ENCODE measurements at regions not wholly inside any gene's neighbourhood (a gene's known extent, or its start where the extent isn't known, plus 50 kb on each side); places are given as distances from the start of the nearest gene placed in this dataset.

DNA sequence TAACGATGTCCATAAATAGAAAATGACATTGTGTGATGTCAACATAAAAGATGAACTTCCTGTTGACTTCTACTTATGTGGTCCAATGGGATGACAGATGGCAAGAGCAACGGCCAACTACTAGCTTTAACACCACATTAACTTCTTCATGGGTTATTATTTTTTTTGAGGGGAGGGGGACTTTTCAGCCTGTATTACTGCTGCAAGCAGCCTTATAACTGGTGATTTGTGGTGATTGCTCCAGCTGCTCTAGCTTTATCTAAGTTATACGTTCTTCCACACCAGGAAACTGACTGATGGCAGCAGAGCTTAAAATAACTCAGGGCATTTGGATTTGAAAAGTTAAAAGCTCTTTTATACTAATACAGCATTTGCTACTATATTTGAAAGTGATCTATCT lies 228.8 kb upstream of the B3GALT2 start:
- TF ChIP-seq, protein P1, sequence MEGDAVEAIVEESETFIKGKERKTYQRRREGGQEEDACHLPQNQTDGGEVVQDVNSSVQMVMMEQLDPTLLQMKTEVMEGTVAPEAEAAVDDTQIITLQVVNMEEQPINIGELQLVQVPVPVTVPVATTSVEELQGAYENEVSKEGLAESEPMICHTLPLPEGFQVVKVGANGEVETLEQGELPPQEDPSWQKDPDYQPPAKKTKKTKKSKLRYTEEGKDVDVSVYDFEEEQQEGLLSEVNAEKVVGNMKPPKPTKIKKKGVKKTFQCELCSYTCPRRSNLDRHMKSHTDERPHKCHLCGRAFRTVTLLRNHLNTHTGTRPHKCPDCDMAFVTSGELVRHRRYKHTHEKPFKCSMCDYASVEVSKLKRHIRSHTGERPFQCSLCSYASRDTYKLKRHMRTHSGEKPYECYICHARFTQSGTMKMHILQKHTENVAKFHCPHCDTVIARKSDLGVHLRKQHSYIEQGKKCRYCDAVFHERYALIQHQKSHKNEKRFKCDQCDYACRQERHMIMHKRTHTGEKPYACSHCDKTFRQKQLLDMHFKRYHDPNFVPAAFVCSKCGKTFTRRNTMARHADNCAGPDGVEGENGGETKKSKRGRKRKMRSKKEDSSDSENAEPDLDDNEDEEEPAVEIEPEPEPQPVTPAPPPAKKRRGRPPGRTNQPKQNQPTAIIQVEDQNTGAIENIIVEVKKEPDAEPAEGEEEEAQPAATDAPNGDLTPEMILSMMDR (IDR thresholded peaks at IDR 0.05; ENCODE audit: borderline replicate concordance, insufficient read depth, low read depth, low read length) = no peak
- H3K4me3 ChIP-seq (ENCODE audit: low read depth, low read length) = no peak overlapping the region

DNA sequence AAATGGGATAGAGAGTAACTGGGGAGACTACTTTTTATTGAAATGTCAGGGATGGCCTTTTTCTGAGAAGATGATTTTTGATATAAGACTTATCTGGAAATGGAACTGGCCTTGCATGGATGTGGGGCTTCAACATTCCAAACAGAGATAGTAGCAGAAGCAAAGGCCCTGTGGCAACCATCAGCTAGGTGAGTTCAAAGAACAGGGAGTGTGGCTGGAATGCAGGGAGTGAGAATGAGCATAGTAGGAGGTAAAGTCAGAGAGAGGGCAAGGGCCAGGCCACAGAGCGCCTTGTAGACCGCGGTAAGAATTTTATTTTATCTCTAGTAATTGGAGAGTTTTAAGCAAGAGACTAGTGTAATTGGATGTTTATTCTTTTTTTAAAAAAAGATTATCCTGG lies 227.0 kb upstream of the B3GALT2 start:
- H3K4me3 ChIP-seq (ENCODE audit: low read depth, low read length) = no peak overlapping the region
- TF ChIP-seq, protein P1 (IDR thresholded peaks at IDR 0.05; ENCODE audit: borderline replicate concordance, insufficient read depth, low read depth, low read length) = no peak

DNA sequence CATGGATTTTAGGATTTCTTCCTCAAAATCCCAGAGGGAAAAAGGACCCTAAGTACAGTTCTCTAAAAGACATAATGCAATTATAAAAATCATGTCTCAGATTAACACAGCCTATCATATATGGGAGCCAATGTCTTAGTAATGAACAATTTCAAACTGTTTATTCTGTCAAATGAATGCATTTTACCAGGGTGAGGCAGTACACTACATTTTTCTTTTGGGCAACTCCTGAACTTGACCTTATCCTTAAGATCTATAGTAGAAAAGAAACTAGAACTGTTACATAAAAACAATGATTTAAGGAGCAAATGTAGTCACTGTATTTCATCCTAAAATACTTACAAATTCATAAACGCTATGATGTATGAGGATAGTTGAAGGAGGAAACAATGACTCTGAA lies 226.3 kb upstream of the B3GALT2 start:
- TF ChIP-seq, protein P1 (IDR thresholded peaks at IDR 0.05; ENCODE audit: borderline replicate concordance, insufficient read depth, low read depth, low read length) = no peak
- H3K4me3 ChIP-seq (ENCODE audit: low read depth, low read length) = no peak overlapping the region

DNA sequence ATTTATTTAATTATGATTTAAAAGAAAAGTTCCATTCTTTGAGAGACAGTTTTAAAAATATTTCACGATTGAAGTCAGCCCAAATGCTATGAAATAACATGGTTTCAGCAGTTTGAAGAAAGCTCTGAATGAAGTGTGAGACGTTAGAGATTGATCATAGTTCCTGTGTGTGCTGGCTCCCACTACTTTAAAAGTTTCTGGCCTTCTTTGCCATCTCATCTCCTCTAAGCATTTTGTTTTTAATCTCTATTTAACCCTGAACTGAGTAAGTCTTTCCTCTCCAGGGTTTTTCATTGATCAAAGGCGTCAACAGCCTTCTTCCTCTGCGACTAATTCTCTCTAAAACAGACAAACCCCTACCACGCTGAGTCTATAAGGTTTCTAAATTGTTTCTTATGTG lies 225.3 kb upstream of the B3GALT2 start:
- TF ChIP-seq, protein P1 (IDR thresholded peaks at IDR 0.05; ENCODE audit: borderline replicate concordance, insufficient read depth, low read depth, low read length) = no peak
- H3K4me3 ChIP-seq (ENCODE audit: low read depth, low read length) = no peak overlapping the region

DNA sequence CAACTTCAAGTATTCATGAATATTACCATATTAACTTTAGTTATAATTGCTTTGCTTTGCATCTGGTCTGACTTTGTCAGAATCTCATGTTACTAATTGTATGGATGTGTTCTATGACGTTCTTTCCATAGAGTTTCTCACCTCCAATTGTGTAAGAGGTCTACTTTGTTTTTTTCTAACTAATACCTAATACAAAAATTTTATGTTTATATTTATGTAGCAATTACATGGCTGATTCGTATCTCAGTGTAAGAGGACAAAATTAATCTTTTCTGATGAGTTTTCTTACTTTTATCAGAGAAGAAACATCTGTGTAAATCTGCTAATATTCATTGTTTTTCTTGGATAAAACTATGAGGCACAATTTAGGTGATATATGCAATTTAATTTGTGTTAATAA lies 224.8 kb upstream of the B3GALT2 start:
- no peak overlapping the region for H3K4me3 ChIP-seq (ENCODE audit: low read depth, low read length)
- TF ChIP-seq, protein P1 (IDR thresholded peaks at IDR 0.05; ENCODE audit: borderline replicate concordance, insufficient read depth, low read depth, low read length) = no peak

DNA sequence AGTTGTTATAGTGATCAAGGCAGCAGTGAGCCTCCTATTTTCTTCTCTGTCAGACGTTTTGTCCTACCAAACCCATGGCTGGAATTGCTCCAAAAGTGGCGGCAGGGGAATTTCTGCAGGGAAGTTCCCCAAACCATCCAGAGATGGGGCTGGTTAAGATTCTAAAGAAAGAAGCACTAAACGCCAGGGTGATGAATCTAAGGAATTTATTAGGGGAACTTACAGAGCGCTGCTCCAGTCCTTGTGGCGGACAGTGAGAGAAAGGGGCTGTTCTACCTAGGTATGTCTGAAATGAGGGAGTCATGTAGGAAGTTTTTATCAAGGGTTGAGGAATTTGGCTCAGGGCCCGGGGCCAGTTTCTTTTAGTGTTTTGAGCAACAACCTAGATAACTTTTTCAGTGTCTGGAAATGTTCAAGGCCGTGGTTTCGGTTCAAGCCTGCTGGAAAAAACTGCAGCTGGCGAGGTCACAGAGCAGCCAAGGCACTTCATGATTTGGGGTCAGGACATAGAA lies 222.4 kb upstream of the B3GALT2 start:
- H3K4me3 ChIP-seq (ENCODE audit: low read depth, low read length) = no peak overlapping the region
- TF ChIP-seq, protein P1 (IDR thresholded peaks at IDR 0.05; ENCODE audit: borderline replicate concordance, insufficient read depth, low read depth, low read length) = no peak

GRCh38 chr1:193406901-193407300 lies 220.5 kb upstream of the B3GALT2 start:
- TF ChIP-seq, protein P1 (IDR thresholded peaks at IDR 0.05; ENCODE audit: borderline replicate concordance, insufficient read depth, low read depth, low read length) = peak; percentile 50; the same call in 1 of the 2 replicates
- H3K4me3 ChIP-seq (ENCODE audit: low read depth, low read length) = no peak overlapping the region

Data from GM12875 (cell line).